Medulla oblongata (tissue), 1 donor: ENCODE measurements at regions not wholly inside any gene's neighbourhood (a gene's known extent, or its start where the extent isn't known, plus 50 kb on each side); places are given as distances from the start of the nearest gene placed in this dataset.

Experiments used
- DNase-seq: peaks from one replicate; pipeline ENCODE4 v3.0.0-alpha.2; 2015; ENCODE audit errors: extremely low spot score

- no peak for DNase-seq
Observed at GRCh38 chr7:144969787-144970186, 133.9 kb upstream of the TPK1 start.

DNA sequence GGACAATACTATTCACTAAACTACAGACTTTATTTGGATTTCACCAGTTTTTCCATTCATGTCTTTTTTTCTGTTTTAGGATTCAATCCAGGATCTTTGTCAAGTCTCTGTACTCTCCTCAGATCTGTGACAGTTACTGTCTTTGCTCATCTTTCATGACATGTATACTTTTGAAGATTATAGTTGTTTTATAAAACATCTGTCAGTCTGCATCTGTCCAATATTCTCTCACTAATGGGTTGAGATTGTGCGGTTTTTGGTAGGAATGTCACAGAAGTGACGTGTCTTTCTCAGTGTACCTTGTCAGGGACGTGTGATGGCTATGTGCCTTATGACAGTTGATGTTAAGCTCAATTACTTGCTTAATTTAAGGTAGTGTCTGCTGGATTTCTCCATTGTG is 124.9 kb upstream of the TPK1 start:
- no peak for DNase-seq

- no peak for DNase-seq
Observed at GRCh38 chr7:144957998-144958397, 122.1 kb upstream of the TPK1 start.

DNA sequence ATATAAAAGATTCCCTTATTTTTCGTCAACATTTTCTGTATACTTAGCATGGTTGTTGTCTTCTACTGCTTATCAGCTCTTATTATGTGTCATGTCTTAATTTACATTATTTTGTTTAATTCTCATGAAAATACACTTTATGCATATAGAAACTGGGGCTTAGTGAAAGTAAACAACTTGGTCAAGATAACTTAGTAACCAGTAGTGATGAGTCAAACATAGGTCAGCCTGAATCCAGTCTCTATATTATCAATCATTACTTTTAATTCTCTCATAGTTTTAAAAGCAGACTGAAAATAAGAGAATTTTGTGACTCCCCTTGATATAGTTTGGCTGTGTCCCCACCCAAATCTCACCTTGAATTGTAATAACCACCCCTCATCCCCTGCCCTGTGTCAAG is 119.6 kb upstream of the TPK1 start:
- DNase-seq: no peak

- DNase-seq: no peak
Observed at GRCh38 chr7:144941127-144941526, 105.3 kb upstream of the TPK1 start.

DNA sequence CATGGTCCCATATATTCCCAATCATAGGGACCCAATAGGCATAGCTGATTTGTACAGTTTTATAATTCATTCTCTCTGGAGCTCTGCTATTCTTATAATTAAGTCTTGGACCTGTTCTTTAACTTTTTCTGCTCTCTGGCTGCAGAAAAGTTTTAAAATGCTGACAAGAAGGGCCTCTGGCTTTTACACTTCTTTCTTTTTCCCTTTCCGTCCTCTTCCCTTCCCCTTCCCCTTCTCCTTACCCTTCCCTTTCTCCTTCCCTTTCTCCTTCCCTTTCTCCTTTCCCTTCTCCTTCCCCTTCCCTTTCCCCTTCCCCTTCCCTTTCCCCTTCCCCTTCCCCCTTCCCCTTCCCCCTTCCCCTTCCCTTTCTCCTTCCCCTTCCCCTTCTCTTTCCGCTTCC is 101.3 kb upstream of the TPK1 start:
- DNase-seq: no peak

- DNase-seq: no peak
Observed at GRCh38 chr7:144936314-144936713, 100.5 kb upstream of the TPK1 start.

DNA sequence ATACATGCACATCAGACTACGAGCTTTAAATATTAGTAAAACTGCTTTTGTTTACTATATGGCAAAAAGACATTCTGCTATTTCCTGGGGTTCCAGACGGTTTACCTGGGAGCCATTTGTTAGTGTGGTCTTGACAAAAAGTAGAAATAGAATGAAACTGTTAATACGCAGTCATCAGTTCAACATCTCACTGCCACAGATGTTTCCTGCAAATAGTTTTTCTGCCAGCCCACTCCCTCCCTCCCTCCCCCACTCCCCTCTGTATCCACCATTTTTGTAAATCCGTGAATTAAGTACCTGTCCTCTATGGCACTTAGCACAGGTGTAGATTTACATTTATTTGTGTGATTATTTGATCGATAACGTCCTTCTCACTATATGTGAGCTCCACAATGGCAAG is 74.6 kb upstream of the TPK1 start:
- no peak for DNase-seq

DNA sequence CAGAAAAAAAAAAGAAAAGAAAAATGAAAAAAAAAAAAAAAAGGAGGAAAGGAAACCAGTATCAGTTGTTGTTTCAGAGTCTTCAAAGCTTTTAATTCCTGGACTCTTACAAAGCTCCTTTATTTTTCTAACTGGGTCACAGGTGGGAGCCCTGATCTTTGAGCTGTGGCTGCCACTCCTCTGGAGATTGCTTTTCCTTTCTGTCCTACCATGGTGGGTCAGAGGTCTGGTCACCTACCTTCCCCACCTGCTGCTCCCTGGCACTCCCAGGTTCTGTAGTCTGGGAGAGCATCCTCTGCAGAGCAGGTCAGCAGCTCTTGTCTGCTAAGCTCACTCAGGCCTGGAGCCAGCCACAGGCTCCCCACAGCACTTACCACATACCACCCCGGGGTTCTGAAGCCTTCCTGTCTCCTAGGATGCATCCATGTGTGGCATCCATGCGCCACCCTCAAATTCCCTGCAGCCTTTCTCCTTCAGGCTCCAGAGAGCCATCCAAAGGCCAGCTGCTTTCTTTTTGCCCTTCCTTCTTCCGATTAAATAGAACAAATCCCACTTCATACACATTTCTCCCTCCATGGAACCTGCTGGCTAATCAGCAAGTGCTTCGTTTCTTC is 73.2 kb upstream of the TPK1 start:
- no peak for DNase-seq

DNA sequence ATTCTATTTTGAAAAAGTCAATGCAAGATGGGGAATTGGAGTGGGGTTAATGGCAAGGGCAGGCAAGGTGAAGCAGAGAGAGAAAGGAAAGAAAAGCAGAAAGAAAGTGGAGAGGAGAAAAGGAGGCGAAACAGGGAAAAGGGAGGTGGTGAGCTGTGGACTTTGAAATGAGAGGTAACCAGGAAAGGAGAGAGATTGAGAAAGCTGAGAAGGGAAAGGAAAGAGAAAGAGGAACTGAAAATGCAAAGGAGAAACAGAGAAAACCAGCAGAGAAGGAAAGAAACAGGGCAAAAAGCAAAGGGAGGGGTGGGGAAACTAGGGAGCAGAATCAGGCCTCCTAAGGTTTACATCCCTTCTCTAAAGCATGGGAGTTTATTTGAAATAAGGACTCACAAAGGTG is 72.5 kb upstream of the TPK1 start:
- DNase-seq: no peak

DNA sequence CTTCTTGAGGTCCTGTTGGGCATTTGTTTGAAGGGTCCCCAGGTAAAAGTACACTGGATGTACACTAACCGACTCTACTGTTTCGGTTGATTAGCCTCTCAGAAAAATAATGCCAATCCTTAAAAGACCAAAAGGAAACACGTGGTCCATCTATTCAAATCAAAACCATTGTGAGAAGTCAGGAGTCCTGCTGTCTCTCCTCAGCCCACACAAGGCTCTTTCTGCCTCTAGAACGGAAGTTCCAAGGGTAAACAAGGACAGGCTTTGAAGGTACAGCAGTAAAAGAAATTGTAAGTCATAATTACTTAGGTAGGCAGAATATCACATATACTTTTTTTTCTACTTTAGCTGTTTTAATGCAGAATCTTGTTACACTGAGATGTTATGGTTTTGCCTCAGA is 71.7 kb upstream of the TPK1 start:
- no peak for DNase-seq

- DNase-seq: no peak
Observed at GRCh38 chr7:144903201-144903600, 67.3 kb upstream of the TPK1 start.

- no peak for DNase-seq
Observed at GRCh38 chr7:144892761-144893160, 56.9 kb upstream of the TPK1 start.
